ENCODE measurements at regions not wholly inside any gene's neighbourhood (a gene's known extent, or its start where the extent isn't known, plus 50 kb on each side); places are given as distances from the start of the nearest gene placed in this dataset.

GRCh38 chr1:232110281-232111090, 483.9 kb downstream of the DISC1 start:
- in situ Hi-C loops (cut with MboI; ENCODE audit: low sequenced_read_pairs) (no loop called here), intact Hi-C loops (cut with micrococcal nuclease) (loop anchor here (1.0 kb wide), 1 partner anchor 98 kb away; no protein-coding TSS in a partner anchor), dilution Hi-C loops (cut with HindIII; ENCODE audit: low sequenced_read_pairs, unreplicated experiment) (no loop called here)
- Histone ChIP-seq H4K5ac (ENCODE audit: low read depth, low read length) (no peak overlapping the region), H3K56ac (ENCODE audit: extremely low read depth, insufficient read depth, low read length) (no peak overlapping the region), H3K14ac (replicated peaks; ENCODE audit: low read depth, low read length) (no peak overlapping the region), H4K8ac (ENCODE audit: low read depth in 2 of 2, low read length in 2 of 2) (no peak overlapping the region), H2BK5ac (ENCODE audit: low read depth, low read length, poor library complexity, severe bottlenecking) (no peak overlapping the region), H2BK120ac (ENCODE audit: low read depth, low read length) (no peak overlapping the region), H2AK5ac (ENCODE audit: low read depth, low read length) (no peak overlapping the region), H3K27ac (ENCODE audit: insufficient read depth, low read length) (no peak overlapping the region), H2BK15ac (ENCODE audit: low read depth, low read length) (no peak overlapping the region), H3K9ac (ENCODE audit: low read depth, low read length) (no peak overlapping the region), H3K9me3 (ENCODE audit: control insufficient read depth, insufficient read depth, low read length) (no peaks in the 10 kb centered on the region), H2AK9ac (replicated peaks; ENCODE audit: low read depth, low read length, poor library complexity) (no peak overlapping the region), H3K4me1 (ENCODE audit: control insufficient read depth, insufficient read depth, low read length) (no peaks in the 10 kb centered on the region), H3K79me1 (ENCODE audit: low read depth in 1 of 2, low read length in 2 of 2) (no peaks in the 10 kb centered on the region), H3K4me2 (ENCODE audit: low read depth, low read length) (no peak overlapping the region), H3K9me1 (ENCODE audit: insufficient read depth, low read length) (no peaks in the 10 kb centered on the region; the same call in 1 of the 2 replicates), H4K20me1 (ENCODE audit: insufficient read depth, low read length) (no peaks in the 10 kb centered on the region), H3K18ac (ENCODE audit: low read depth, low read length) (no peak overlapping the region), H3K4me3 (ENCODE audit: insufficient read depth, low read depth, low read length) (no peak overlapping the region), H3K4ac (ENCODE audit: low read depth, low read length) (no peak overlapping the region), H3K36me3 (ENCODE audit: control insufficient read depth, insufficient read depth, low read length) (no peaks in the 10 kb centered on the region), H2BK20ac (ENCODE audit: low read depth, low read length) (no peak overlapping the region), H3K27me3 (ENCODE audit: control insufficient read depth, insufficient read depth, low read length) (peaks cover 4% of the 10 kb centered on the region; the same call in 1 of the 2 replicates), H3K23ac (ENCODE audit: low read depth, low read length) (no peak overlapping the region), H4K91ac (ENCODE audit: insufficient read depth, low read depth, low read length) (no peak overlapping the region), H2AFZ (replicated peaks; ENCODE audit: low read length, poor library complexity) (no peak overlapping the region)
- peak; percentile 81 for DNase-seq
- ChIA-PET POLR2A (ENCODE audit: unreplicated experiment) (no interaction called here), CTCF (no interaction called here)
- ATAC-seq (ENCODE audit: low read depth): peak; percentile 80
- WGBS, 2 experiments (ENCODE audit: extremely low coverage in 2 of 2, insufficient read length in 1 of 2): no CpG with 5 or more reads among the region's 14 CpGs
- BruUV-seq (replicated peaks): no TSS peak
- TF ChIP-seq CTCF (conservative IDR thresholded peaks at IDR 0.05; ENCODE audit: low read depth, low read length) (no peak), NFE2L2 (IDR thresholded peaks at IDR 0.05; ENCODE audit: low read depth, low read length) (no peak), MAZ (IDR thresholded peaks at IDR 0.05; ENCODE audit: borderline replicate concordance, low read depth, low read length) (no peak), RCOR1 (IDR thresholded peaks at IDR 0.05; ENCODE audit: insufficient replicate concordance, low read length) (no peak), RAD21 (IDR thresholded peaks at IDR 0.05; ENCODE audit: low read length) (no peak), MXI1 (IDR thresholded peaks at IDR 0.05; ENCODE audit: borderline replicate concordance, low read depth, low read length) (no peak), POLR2A (IDR thresholded peaks at IDR 0.05; ENCODE audit: low read depth, low read length) (no peak), ELK1 (IDR thresholded peaks at IDR 0.05; ENCODE audit: borderline replicate concordance, low read depth, low read length) (no peak), CHD1 (IDR thresholded peaks at IDR 0.05; ENCODE audit: low read depth, low read length) (no peak), SMC3 (IDR thresholded peaks at IDR 0.05; ENCODE audit: low read depth, low read length) (no peak), RFX5 (IDR thresholded peaks at IDR 0.05; ENCODE audit: low read depth, low read length) (no peak), CEBPB (IDR thresholded peaks at IDR 0.05; ENCODE audit: low read depth, low read length) (no peak), FOS (IDR thresholded peaks at IDR 0.05; ENCODE audit: low read depth, low read length) (no peak), BHLHE40 (IDR thresholded peaks at IDR 0.05; ENCODE audit: low read depth, low read length) (no peak)

Data from IMR-90 (cell line).